ENCODE measurements at regions not wholly inside any gene's neighbourhood (a gene's known extent, or its start where the extent isn't known, plus 50 kb on each side); places are given as distances from the start of the nearest gene placed in this dataset.

GRCh38 chr7:25368599-25369201 lies 140.4 kb upstream of the NPVF start:
- no peak for DNase-seq

GRCh38 chr7:25369786-25370185 lies 141.5 kb upstream of the NPVF start:
- no peak for DNase-seq

DNA sequence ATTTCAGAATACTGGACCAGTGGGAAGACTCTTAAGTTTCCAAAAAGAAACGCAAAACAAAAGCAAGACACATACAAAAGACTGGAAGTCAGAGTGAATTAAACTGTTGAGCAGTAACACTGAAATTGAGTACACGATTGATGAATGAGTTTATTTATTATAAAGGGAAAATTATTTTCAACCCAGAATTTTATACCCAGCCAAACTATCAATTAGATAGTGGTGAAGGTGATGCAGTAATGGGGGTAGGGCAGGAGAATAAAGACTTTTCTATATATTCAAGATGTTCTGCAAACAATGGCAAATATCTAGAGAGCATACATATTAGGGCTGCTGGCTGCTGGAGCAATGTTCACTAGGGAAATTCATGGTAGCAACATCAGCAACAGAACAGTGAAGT lies 143.7 kb upstream of the NPVF start:
- DNase-seq: no peak

GRCh38 chr7:25375805-25376600 lies 147.7 kb upstream of the NPVF start:
- no peak for DNase-seq

DNA sequence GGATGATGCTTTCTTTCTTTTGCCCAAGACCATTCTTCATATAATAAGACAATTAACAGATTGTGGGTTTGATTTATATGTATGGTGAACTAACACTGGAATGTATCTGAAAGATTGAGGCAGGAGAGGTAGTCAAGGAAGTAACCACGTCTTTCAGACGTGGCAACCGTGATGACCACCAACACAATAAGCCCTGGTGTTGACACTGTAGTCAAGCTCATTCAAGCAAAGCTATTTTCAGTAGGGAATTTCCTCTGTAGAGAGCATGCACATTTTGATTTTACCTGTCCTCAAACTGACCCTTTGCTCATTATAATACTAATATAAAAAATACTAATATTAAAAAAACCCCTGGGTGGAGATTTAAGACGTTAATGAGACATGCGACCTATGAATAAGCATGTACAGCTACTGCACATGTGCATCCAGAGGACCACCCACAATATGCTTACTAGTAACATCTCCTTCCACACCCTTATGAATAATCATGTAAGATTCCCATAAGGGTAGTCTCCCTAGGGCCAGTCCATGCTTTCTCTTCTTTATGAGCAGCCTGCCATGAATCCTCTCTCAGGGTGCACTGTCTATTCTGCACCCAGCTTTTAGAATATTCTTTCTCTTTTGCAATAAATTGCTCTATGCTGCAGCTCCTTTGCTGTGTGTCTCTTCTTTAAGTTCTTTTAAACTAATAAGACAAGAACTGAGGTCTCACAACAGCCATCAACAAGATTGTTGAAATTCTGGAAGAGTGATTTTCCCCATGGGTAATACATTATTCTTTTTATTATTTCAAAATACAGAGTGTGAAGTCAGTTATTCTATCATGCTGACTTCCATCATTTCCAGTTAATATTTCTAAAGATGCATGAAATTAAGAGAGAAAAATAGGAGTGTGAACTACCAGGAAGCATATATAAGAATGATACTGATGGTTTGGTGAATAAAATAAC lies 151.3 kb upstream of the NPVF start:
- no peak for DNase-seq

DNA sequence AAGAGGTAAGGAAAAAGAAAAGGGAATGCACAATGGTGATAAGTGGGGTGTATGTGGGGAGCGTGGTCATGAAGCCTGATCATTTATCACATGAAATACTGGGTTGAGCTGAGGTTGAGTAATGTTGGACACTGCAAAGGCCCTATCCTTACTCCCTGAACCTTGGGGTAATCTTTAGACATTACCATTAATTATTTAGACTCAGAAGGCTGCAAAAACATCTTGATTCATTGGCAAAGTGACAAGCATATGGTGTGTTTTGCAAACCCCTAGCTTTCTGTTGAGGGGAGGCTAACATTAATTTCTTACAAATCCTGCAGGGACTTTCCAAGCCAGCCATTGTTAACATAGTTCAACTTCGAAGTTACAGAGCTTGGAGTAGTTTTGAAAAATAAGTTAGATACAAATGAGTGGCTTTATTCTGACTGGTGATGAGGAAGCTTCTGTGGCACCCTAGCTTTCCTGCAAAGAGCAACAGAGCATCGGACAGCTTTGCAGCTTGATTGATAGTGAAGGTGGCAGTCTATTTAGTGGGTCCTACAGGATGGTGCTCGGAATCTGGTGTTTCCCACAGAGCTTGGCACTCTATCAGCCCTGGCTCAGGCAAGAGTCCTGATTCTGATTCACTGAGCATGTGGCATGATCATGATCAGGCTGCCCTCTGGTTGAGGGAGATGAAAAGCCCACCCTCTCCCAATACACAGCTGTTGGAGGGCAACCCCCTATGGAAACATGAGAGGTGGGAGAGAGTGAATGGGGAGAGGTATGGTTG lies 153.7 kb upstream of the NPVF start:
- no peak for DNase-seq

GRCh38 chr7:25382869-25383268 lies 154.6 kb upstream of the NPVF start:
- DNase-seq: no peak

DNA sequence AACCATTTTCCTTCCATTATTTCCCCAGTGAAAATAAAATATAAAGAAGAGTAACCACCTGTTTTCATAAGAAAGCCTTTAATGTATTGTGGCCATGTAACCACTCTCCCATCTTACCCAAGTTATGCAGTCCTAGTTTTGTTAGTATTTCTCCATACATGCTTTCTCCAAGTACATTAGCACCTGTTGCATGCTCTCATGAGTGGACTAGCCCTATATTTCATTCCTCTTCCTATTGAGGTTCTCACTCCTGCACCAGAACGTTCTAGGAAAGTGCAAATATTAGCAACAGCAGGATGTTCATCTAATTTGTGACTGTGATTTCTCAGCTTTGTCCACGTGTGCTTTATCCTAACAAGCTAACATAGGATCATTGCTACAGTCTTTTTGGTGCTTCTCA lies 155.1 kb upstream of the NPVF start:
- no peak for DNase-seq

GRCh38 chr7:25384788-25385505 lies 156.7 kb upstream of the NPVF start:
- no peak for DNase-seq

DNA sequence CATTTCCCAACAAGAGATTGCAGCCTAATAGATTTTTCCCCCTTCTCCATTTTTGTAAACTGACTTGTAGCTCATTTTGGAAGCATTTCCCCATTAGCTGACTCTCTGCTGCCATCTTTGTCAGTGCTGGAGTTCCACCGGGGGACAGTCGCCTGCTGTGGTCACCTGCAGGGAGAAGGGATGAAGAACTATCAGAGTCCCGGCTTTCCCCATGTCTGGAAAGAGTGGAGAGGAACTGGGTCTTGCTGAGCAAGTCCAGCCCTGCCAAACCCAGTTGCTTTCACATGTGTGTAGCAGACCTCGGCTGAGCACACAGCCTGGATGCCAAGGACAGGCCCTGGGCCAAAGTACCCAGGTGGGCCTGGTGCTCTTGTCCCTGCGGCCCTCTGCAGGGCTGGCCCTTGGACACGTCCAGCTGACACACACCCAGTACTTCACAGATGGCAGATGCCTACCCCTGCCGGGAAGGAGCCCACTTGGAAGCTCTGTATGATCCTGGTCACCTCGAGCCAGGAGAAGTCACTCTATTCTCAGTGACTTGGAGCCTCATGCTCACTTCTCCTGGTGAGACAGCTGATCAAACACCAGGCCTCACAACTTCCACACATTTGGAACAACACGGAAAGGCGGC lies 157.3 kb upstream of the NPVF start:
- DNase-seq: no peak

DNA sequence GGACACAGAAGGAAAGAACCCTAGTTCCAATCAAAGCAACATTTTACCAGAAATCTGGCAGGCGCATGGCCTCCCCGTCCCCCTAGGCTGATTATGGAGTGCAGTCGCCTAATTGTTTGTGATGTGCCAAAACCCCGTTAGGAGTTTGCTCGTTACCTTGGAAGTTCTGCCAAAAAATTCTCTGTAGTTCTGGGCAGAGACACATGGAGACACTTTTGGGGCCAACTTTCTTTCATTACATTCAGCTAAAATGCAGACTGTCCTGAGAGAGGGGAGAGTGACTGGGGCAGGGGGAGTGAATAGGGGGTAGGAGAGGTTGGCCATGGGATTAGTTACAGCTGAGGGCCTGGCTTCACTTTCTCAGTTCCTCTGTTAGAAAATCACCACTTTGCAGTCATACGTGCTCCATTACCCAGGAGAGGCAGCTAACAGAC lies 158.0 kb upstream of the NPVF start:
- DNase-seq: no peak

GRCh38 chr7:25388681-25389080 lies 160.4 kb upstream of the NPVF start:
- DNase-seq: no peak

DNA sequence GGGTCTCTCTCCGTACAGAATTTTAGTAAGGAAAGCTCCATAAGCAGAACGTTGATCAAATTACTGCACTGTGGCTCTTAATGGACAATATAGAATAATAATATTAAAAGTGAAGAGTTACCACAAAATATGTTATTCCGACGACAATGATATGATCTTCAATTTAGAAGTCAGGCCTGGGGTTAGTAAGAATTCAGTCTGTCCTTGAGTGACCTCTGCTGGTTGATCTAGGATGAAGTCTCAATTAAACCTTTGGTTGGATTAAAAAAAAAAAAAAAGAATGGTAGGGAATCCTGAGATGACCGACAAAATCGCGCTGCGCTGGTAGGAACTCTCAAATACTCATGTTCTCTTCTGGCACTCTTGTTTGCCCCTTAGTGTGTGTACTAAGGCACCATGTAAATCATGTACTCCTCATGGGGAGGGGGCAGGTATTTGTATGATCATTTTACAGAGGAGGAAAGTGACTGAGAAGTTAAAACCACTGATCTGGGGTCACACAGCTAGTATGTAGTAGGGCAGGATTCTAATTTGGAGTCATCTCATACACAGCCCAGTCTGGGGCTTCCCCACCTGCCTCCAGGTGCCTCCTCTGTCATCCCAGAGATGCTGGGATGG lies 161.3 kb upstream of the NPVF start:
- DNase-seq: peak in 4 of 6 experiments; percentile 3 to 60 (median 35)

DNA sequence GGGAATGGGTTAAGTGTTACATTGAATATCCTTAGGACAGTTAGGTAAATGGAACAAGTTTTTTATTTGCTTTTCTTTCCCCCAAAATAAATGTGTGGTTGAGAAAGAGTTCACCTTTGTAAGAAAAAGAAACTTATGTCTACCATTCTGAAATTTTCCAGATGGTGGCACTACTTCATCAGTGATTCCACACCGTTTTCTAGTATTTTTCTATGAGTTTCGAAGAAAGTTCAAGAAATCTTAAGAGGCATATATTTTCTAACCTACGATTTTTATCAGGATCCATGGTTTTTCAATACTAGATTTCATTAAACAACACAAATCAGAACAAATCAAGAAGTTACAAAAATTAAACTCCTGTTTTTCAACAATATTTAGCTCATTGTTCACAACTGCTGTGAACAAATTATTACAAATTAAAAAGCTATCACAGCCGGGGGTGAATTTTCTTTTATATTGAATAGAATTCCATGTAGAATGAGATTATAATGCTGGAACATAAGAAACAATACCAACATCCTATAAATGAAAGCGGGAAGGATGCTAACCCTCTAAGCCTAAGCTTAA lies 163.1 kb upstream of the NPVF start:
- DNase-seq: peak in 3 of 6 experiments; percentile 2 to 51 (median 33)

GRCh38 chr7:25391961-25392587 lies 163.8 kb upstream of the NPVF start:
- DNase-seq: no peak

- DNase-seq: no peak
Observed at GRCh38 chr7:25392588-25393338, 164.5 kb upstream of the NPVF start.

DNA sequence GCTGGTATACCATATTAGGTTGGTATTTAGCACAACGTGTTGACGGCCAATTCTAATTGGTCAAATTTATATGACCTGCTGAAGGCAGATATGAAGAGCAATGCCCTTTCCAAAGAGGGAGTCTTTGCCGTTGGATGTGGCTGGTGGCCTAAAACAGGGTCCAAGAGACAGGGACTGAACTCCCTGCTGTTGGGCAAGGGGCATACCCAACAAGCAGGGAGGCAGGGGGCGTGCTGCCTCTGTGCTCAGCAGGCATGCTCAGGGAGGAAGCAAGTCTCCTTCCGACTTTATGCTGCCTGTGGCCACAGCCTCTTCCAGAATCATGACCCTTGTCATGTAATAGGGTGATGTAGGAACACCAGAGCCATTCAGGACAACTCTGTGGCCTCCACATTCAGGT lies 167.7 kb upstream of the NPVF start:
- no peak for DNase-seq

DNA sequence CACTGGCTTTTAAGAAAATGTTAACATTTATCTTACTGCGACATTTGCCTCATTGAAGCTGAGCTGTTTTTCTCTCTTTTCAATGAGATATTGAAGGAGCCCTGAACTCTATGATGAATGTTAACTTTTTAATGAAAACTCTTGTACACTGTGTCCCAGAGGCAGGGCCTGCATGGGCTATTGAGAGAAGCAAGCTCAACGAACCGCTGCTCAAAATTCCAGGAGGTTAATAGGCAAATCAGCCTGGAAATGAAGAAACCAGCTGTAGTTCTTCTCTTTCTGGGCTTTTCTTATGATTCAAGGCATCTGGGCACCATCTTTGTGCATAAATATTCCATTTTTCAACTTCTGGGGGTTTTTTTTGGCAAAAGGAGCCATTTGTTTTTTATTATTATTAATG lies 168.4 kb upstream of the NPVF start:
- no peak for DNase-seq

DNA sequence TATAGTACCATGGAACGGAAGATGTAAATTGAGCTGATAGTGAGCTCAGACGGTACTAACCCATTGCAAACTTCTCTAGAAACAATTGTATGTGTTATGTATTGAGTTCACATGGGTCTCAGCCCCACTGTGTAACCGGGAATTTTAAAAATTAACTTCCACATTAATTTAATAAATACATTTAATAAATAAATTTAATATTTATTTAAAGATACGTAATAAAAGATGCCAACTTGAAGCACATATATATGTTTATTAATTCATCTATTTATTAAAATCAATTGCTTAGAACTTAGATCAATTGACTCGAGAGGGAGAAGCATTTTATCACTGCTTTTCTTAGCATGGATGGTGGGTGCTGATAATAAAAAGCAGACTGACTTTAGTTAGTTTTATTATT lies 170.1 kb upstream of the NPVF start:
- no peak for DNase-seq

All from stimulated activated naive CD4-positive, alpha-beta T cell (primary cell).